ENCODE measurements at regions not wholly inside any gene's neighbourhood (a gene's known extent, or its start where the extent isn't known, plus 50 kb on each side); places are given as distances from the start of the nearest gene placed in this dataset.

DNA sequence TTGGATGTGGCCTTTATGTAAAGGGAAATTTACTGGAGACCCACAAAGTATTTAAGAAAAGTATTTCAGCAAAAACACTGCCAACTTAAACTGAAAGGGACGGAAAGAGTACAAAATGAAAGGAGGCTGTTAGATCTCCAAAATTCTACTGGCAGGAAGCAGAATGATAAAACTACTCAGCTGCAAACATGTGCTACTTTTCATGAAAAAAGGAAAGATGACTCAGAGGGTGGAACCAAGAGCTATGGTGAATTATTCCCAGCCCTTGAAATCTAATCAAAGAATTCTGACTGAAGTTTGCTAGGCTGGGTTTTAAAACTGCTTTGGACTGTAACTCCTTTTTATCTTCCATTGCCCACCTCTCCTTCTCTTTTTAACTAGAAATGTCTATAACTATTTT lies 58.6 kb upstream of the ZBED3 start:
- TF ChIP-seq CTCF (conservative IDR thresholded peaks at IDR 0.05) (no peak), ZFX (IDR thresholded peaks at IDR 0.05) (no peak)
